HG03196 (cell line): ENCODE measurements at regions not wholly inside any gene's neighbourhood (a gene's known extent, or its start where the extent isn't known, plus 50 kb on each side); places are given as distances from the start of the nearest gene placed in this dataset.
"Not testable (repeated sequence)": the region's sequence is repeated elsewhere in the genome, so short reads cannot be mapped to it uniquely, and the experiment has no call there.

Source experiments
- ATAC-seq: cut with Tn5 transposase; IDR thresholded peaks from one replicate; pipeline ENCODE4 v1.9.1; 2021; ENCODE audit not compliant: unreplicated experiment

- no peak for ATAC-seq
Observed at GRCh38 chr2:52622266-52622665, 1145.3 kb upstream of the CHAC2 start.

- ATAC-seq = no peak
Observed at GRCh38 chr2:52613064-52613463, 1154.5 kb upstream of the CHAC2 start.

GRCh38 chr2:52611759-52612158, 1155.8 kb upstream of the CHAC2 start:
- no peak for ATAC-seq

GRCh38 chr2:52608030-52608429, 1159.6 kb upstream of the CHAC2 start:
- no peak for ATAC-seq

- ATAC-seq = no peak
Observed at GRCh38 chr2:52597346-52597745, 1170.3 kb upstream of the CHAC2 start.

GRCh38 chr2:52594026-52594425, 1173.6 kb upstream of the CHAC2 start:
- ATAC-seq = no peak

GRCh38 chr2:52584071-52584470, 1183.5 kb upstream of the CHAC2 start:
- ATAC-seq = not testable (repeated sequence)

- no peak for ATAC-seq
Observed at GRCh38 chr2:52572469-52572894, 1195.1 kb upstream of the CHAC2 start.

GRCh38 chr2:52571380-52572347, 1195.9 kb upstream of the CHAC2 start:
- no peak for ATAC-seq

- ATAC-seq = no peak
Observed at GRCh38 chr2:52570716-52571115, 1196.9 kb upstream of the CHAC2 start.

GRCh38 chr2:52563151-52563550, 1204.5 kb upstream of the CHAC2 start:
- ATAC-seq = no peak

- ATAC-seq = no peak
Observed at GRCh38 chr2:52558265-52558664, 1209.3 kb upstream of the CHAC2 start.

- no peak for ATAC-seq
Observed at GRCh38 chr2:52542297-52542696, 1225.3 kb upstream of the CHAC2 start.

- no peak for ATAC-seq
Observed at GRCh38 chr2:52539026-52539970, 1228.3 kb upstream of the CHAC2 start.

GRCh38 chr2:52537588-52537987, 1230.0 kb upstream of the CHAC2 start:
- ATAC-seq = no peak

GRCh38 chr2:52536929-52537460, 1230.6 kb upstream of the CHAC2 start:
- no peak for ATAC-seq

GRCh38 chr2:52532956-52533355, 1234.6 kb upstream of the CHAC2 start:
- no peak for ATAC-seq

GRCh38 chr2:52526735-52527134, 1240.9 kb upstream of the CHAC2 start:
- ATAC-seq = no peak

- ATAC-seq = no peak
Observed at GRCh38 chr2:52520644-52521043, 1247.0 kb upstream of the CHAC2 start.

GRCh38 chr2:52518678-52519077, 1248.9 kb upstream of the CHAC2 start:
- ATAC-seq = no peak

- ATAC-seq = no peak
Observed at GRCh38 chr2:52512760-52513159, 1254.8 kb upstream of the CHAC2 start.
